NCI-H774 (cell line): ENCODE measurements at regions not wholly inside any gene's neighbourhood (a gene's known extent, or its start where the extent isn't known, plus 50 kb on each side); places are given as distances from the start of the nearest gene placed in this dataset.
"Not testable (repeated sequence)": the region's sequence is repeated elsewhere in the genome, so short reads cannot be mapped to it uniquely, and the experiment has no call there.

Experiments
- DNase-seq: peaks from one replicate; lab custom pipeline; 2025; lab: John Stamatoyannopoulos, UW

DNA sequence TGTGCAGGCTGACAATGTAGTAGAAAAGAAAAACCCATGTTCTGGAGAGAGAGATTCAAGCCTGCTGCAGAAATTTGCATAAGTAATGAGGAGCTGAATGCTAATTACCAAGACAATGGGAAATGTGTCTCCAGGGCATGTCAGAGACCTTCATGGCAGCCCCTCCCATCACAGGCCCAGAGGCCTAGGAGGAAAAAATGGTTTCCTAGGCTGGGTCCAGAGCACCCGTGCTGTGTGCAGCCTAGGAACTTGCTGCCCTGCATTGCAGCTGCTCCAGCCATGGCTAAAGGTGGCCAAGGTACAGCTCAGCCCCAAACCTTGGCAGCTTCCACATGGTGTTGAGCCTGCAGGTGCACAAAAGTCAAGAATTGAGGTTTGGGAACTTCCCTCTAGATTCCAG is 402.3 kb downstream of the PRR32 start:
- not testable (repeated sequence) for DNase-seq

GRCh38 chrX:127243654-127244053 is 424.1 kb downstream of the PRR32 start:
- no peak for DNase-seq

DNA sequence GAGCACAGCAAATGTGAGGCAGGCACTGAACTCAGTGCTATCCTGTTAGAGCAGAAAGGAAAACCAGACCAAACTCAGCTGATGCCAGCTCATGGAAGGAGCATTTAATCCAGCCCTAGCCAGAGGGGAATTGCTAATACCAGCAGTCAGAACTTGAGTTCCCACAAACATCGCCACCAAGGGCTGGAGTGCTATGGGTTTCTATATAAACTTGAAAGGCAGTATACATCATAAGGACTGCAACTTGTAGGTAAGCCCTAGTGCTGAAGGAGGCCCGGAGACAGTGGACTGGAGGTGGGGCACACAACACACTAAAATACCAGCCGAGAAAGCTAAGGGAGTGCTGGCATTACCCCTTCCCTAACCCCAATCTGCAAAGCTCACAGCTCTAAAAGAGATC is 440.2 kb downstream of the PRR32 start:
- DNase-seq, result no peak

GRCh38 chrX:127276326-127276725 is 456.8 kb downstream of the PRR32 start:
- no peak for DNase-seq

DNA sequence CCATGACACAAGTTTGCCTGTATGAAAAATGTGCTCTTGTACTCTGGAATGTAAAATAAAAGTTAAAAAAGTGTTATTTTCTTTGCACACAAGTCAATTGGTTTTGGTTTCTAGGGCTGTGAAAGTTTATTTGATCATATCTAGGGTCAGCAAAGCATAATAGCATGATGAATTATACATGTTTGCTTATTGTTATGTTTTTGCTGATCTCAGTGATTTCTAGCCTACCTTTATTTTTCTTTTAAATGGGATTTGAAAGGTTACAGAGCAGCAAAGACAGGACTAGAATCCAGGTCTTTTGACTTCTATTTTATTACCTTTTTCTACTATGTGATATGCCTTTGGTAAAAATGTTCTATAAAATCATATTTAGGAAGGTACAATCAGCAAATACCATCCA is 481.0 kb downstream of the PRR32 start:
- no peak for DNase-seq

GRCh38 chrX:127302841-127303240 is 483.3 kb downstream of the PRR32 start:
- DNase-seq, result no peak

DNA sequence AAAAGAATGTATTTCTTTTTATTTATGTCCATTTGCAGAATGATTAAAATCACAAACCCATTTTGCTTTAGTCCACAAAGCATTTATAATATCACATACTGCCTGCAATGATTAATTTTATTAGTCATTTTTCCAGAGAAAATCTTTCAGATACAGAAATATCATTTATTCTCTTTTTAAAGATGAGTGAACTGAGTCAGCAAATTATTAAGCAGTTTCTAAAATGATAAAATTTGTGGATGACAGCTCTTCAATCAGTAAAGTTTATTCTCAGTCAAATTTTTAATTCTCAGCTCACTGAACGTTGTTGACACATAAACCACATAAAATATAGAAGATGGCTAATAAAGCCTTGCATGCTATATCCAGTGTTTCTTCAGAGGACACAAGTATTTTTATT is 485.5 kb downstream of the PRR32 start:
- DNase-seq, result no peak

DNA sequence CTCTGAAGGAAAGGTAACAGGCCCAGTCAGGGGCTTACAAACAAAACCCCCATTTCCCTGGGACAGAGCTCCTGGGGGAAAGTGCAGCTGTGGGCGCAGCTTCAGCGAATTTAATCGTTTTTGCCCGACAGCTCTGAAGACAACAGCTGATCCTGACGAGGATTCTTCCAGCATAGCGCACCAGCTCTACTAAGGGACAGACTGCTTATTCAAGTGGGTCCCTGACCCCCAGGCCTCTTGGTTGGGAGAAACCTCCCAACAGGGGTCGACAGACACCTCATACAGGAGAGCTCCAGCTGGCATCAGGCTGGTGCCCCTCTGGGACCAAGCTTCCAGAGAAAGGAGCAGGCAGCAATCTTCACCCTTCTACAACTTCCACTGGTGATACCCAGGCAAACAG is 486.7 kb downstream of the PRR32 start:
- DNase-seq, result no peak

GRCh38 chrX:127313635-127314034 is 494.1 kb downstream of the PRR32 start:
- DNase-seq, result no peak

DNA sequence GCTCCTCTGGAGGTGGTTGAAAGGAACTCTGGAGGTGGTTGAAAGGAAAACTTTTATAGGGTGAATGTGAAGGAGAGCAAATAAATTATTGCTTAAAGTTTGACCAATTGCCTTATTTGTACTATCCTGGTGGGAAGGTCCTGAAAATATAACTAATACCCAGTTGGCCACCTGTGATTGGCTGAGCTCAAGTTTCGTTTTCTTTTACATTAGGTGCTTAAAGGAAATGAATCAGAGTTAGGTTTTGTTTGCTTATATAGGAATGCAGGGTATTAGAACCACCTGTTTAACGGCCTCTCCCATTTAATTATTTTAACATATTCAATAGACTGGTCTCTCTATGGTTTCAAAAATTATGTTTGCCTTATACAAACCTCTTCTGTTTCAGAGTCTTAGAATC is 497.6 kb downstream of the PRR32 start:
- no peak for DNase-seq

GRCh38 chrX:127324128-127324527 is 504.6 kb downstream of the PRR32 start:
- no peak for DNase-seq
